ENCODE measurements at regions not wholly inside any gene's neighbourhood (a gene's known extent, or its start where the extent isn't known, plus 50 kb on each side); places are given as distances from the start of the nearest gene placed in this dataset.

GRCh38 chr7:387132-388022 is 97.4 kb downstream of the FOXL3 start:
- DNase-seq, result no peak

GRCh38 chr7:388023-388960 is 98.3 kb downstream of the FOXL3 start:
- no peak for DNase-seq

- no peak for DNase-seq
Measured at GRCh38 chr7:388961-389701, 99.2 kb downstream of the FOXL3 start.

GRCh38 chr7:389911-390601 is 100.1 kb downstream of the FOXL3 start:
- DNase-seq, result no peak

- DNase-seq, result no peak
Measured at GRCh38 chr7:390761-391410, 100.9 kb downstream of the FOXL3 start.

GRCh38 chr7:391411-391951 is 101.5 kb downstream of the FOXL3 start:
- no peak for DNase-seq

GRCh38 chr7:391961-392524 is 102.1 kb downstream of the FOXL3 start:
- no peak for DNase-seq

- no peak for DNase-seq
Measured at GRCh38 chr7:392822-393221, 102.9 kb downstream of the FOXL3 start.

GRCh38 chr7:395643-396042 is 105.7 kb downstream of the FOXL3 start:
- DNase-seq, result no peak

- no peak for DNase-seq
Measured at GRCh38 chr7:398888-399287, 108.9 kb downstream of the FOXL3 start.

- DNase-seq, result no peak
Measured at GRCh38 chr7:400901-401485, 111.0 kb downstream of the FOXL3 start.

- no peak for DNase-seq
Measured at GRCh38 chr7:401495-401894, 111.5 kb downstream of the FOXL3 start.

GRCh38 chr7:404812-405488 is 114.7 kb downstream of the PDGFA start:
- DNase-seq, result no peak

- DNase-seq, result no peak
Measured at GRCh38 chr7:405489-406211, 114.0 kb downstream of the PDGFA start.

GRCh38 chr7:407721-408539 is 111.7 kb downstream of the PDGFA start:
- DNase-seq, result no peak

- no peak for DNase-seq
Measured at GRCh38 chr7:408751-409311, 110.8 kb downstream of the PDGFA start.

- DNase-seq, result no peak
Measured at GRCh38 chr7:409339-410281, 110.0 kb downstream of the PDGFA start.

All from NCI-H345 (cell line).